ENCODE measurements at regions not wholly inside any gene's neighbourhood (a gene's known extent, or its start where the extent isn't known, plus 50 kb on each side); places are given as distances from the start of the nearest gene placed in this dataset.

DNA sequence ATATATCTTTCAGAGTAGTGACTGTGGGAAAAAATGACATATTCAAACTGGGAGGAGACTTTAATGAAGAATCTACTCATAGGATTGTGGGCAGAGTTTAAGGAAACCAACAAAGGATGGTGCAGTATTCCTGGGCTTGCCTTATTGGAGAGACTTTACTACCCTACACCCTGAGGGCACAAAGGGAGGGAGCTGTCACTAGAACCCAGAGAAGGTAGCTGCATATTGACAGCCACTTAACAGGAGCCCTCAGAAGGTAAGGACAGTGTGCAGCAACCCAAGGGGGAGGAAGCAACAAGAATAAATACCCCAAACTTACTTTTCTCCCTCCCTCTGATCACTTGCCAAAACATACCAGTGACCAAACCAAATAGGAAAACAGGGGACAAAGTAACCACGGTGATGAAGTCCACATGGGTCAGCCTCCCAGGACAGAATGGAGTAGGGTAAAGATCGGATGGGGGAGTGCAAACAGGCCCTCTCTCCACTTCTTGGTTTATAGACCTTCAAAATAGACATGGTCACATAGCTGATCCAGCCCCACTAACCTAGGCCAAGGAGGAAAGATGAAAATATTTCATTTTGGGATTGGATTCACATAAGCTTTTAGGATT lies 121.8 kb upstream of the SESN3 start:
- no peak for DNase-seq (ENCODE audit: low read depth)

DNA sequence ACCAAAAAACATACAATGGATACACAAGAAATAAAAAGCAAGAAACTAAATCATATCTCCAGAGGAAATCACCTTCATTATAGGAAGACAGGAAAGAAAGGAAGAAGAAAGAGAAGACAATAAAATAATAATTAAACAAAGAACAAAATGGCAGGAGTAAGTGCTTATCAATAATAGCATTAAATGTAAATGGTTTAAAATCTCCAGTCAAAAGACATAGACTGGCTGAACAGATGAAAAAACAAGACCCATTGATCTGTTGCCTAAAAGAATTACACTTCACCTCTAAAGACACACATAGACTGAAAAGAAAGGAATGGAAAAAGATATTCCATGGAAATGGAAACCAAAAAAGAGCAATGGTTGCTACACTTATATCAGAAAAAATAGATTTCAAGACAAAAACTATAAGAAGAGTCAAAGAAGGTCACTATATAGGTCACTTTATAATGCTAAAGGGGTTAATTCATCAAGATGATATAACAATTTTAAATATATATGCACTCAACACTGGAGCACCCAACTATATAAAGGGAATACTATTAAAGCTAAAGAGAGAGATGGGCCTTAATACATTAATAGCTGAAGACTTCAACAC lies 118.4 kb upstream of the SESN3 start:
- DNase-seq (ENCODE audit: low read depth), result no peak

DNA sequence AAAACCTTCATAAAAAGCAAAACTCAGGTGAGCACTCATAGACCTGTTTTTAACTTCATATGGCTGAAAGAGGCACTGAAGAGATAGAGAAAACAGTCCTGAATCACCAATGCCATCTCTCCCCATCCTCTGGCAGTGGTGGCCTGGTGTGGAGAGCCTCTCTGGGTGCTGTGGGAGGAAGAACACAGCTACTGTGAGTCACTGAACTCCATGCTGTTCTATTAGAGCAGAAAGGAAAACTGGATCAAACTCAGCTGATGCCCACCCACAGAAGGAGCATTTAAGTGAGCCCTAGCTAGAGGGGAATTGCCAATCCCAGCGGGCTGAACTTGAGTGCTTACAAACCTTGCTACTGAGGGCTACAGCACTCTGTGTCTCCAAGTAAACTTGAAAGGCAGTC lies 115.3 kb upstream of the SESN3 start:
- no peak for DNase-seq (ENCODE audit: low read depth)

DNA sequence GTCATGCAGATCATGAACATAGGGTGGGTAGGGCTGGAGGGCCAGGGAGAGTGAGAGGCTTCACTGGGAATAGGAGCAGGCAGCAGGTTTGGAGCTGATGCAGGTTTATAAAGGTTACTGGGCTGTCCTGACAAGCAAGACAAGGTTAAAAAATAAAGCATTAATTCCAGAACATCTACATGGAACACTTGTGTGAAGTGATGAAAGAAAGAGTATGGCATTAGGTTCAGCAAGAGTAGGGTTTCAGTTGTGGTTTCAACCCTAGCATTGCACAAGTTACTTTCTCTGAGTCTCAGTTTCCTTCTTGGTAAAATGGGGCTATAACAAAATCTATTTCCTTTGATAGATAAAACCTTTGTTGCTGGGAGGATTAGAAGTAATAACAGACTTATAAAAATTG lies 114.6 kb upstream of the SESN3 start:
- no peak for DNase-seq (ENCODE audit: low read depth)

DNA sequence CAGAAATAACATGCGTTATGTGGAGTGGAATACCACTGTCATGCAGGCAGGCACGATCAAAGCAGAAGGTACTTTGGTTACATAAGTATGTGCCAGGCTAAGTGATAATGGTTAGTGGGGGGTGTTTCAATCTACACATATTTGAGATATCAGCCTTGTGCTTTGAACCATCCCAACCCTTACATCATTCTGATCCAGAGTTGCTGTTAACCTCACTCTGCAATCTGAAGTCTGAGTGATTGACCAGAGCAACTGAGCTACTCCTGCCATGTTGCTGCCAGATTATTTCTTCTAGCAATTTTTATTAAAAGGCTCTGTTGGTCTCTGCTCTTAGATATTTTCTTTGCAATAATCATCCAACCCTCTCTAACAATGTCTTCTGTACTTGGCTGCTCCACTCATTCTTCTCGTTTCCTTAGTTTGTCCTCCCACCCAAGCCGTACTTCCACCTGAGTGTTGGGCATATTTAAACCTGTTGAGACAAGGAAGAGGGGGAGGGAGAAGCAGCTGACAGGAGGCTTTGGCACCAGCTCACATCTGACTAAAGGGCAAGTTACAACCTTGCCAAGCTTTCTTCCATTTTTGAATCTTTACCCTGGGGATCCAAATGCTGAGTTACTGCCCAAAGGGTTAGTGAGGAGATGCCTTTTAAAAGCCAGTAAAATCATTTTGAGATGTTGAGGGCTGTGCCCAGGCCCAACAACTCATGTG lies 114.1 kb upstream of the SESN3 start:
- DNase-seq (ENCODE audit: low read depth), result no peak

DNA sequence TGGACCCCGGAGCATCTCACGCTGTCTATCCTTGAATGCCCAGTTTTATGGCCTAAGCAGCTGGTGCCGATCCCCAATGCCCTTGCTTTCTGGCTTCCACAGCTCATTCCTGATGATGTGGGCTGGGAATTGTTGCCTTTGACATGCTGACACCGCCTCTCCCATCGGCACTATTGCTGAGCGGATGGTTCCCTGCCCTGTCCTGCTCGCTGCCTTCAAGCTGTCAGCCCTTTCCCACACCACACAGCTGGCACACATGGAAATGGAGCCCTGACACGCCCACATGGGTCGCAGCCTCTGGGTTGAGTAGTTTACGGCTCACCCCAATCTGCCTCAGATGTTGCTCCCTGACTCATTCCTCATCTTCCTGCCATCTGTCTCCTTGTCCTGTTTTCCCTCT lies 110.2 kb upstream of the SESN3 start:
- DNase-seq (ENCODE audit: low read depth), result no peak

DNA sequence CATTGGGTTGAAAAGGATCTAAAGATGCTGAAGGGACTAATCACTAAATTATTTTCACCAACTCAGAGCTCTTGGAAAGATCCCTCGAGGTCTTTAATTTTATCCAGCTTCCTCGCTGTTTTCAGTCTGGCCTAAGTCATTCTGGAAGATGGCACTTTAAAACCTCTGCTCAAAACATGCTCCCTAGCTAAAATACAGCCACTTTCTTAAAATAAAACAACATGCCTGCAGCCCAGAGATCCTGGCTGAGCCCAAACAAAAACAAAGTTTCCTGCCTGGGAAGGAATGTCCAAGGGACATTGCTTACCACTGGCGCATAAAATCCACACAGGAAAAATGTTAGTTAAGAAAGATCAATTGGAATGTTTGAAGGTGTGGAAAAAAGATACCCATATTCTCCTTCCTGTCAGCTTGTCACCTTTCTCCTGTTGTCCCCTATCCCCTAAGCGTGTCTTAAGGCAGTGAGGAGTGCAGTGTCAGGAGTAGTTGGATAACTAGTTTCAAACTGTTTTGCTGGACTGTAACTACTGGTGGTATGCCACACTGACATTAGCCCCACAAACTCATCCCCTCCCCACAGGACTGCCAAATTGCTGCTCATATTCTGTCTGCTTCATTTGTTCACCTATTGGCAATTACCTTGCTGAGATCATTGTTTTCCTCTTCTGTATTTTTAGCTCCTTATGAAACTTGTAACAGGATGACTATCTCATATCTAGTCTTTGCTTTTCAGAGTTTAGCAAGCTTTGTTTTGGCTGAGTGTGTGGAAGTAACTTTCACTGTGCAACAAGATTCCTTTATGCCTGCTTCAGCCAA lies 108.3 kb upstream of the SESN3 start:
- DNase-seq (ENCODE audit: low read depth), result no peak

DNA sequence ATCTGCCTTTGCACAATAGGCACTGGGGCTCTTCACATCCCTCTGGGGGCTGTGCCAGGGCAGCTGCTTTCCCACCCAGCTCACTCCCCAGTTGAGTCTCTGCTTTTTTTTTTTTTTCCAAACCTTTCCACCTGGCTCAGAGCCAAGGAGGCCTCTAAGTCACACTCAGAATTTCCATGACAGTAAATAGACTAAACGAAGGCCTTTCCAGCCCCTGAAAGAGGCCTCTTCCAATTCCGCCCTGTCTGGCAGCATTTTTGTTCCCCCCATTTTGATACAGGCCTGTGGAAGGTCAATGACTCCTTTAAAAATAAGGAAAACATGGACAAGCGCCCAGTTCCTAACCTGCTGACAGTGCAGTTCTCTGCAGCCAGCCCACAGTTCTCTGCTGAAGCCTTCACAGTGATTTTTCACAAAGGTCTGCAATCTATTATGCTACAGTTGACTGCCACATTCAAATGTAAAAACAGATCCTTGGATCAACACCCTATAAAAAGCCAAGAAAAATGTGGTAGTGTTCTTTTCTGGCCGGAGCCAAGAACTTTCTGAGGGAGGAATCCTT lies 107.5 kb upstream of the SESN3 start:
- no peak for DNase-seq (ENCODE audit: low read depth)

DNA sequence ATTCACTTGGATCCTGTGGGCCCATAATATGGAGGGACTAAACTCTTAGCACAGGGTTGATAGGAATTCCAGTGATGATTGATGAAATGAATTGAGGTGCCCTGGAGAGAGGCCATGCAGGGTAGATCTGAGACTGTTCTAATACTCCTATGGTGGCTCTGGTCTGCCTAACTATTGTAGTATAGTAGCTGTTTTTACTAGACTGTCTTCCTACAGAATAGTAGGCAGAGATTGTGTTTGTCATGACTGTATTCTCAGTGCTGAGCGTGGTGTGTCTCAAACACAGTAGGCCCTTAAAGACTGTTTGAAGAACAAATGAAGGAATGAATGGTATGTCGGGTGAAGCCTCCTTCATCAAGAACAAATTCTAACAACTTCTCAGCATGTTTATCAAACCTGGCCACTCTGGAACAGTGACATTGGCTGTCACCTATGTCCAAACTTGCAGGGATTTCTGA lies 107.0 kb upstream of the SESN3 start:
- DNase-seq (ENCODE audit: low read depth), result no peak

DNA sequence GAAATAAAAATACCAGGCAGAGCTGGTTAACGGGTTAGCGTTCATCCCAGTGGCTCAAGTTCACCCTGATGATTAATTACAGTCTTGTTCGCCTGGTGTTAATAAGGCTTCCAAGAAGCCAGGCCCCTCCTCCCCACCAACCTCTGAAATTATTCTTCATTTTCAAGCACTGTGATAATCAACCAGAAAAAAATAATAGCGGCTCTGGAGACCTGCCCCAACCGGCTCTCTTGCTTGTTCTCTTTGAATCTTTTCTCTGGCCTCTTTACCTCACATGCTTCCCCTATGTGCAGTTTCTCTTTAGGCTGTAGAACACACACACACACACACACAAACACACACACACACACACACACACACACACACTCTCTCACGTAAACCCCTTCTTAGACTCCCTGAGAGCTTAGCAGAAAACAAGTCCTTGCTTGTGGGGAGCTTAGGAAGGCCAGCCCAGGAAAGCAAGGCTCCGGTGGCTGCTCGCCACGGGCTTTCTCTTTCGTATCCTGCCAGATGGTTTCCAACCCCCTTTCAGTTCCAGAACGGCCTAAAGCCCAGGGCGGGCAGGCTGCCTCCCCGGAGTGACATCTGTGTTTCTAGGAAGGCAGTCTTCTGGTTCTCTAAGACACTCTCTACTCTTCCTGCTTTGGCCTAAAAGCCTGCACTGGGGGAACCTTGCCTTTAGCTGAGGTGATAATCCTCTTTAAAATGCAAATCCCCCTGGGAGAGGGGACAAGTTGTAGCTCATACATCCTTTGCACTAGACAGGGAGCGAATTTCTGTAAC lies 106.4 kb upstream of the SESN3 start:
- DNase-seq (ENCODE audit: low read depth), result peak; percentile 34

DNA sequence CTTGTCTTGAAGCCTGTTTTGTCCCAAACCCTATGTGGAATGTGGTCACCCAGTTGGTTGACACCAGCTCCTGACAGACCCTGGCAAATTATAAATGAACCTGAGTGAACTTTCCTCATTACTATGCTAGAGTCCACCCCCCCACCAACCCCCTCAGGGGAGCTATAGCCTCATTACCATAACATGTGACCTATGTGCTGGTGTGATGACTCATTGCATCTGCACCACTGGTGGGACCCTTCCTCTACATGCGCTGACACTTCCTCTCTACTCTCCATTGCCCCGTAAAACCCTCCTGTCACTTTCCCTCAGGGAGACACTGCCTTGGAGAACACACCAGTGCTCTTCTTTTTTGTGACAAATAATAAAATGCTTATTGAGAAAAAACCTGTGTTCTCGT lies 105.0 kb upstream of the SESN3 start:
- no peak for DNase-seq (ENCODE audit: low read depth)

DNA sequence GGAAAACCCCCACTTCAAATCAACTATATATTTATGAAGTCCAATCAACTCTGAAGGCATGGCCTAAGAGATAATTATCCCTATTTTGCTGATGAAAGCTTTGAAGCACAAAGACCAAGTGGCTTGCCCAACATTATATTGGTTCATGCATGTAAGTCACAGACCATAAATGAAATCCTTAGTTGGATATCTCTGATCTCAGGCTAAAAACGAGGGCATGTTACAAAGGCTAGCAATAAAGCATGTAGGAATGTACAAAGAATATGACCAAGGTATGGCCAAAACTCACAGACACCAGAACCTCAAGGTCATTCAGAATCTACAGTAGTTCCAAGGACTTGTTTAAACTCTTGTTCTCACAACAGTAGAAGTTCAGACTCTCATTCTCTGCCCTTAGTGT lies 100.2 kb upstream of the SESN3 start:
- DNase-seq (ENCODE audit: low read depth), result no peak

DNA sequence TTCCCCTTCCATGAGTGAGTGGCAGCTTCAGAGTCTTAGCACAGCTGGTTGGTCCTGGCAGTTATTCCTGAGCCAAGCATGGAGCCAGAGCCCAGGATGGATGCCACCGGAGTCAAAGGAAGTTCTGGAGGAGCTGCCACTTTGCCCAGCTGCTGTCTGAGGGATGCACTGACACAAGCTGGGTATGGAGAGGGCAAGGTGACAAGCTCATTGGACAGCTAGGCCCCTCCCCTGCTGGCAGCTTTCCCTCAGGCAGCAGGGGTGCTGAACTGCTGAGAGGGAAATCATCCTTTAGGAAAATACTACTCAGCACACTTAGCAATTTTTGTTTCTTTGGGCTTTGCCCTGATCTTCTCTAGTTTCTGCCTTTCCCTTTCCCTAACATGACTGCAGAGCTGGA lies 99.3 kb upstream of the SESN3 start:
- DNase-seq (ENCODE audit: low read depth), result no peak

DNA sequence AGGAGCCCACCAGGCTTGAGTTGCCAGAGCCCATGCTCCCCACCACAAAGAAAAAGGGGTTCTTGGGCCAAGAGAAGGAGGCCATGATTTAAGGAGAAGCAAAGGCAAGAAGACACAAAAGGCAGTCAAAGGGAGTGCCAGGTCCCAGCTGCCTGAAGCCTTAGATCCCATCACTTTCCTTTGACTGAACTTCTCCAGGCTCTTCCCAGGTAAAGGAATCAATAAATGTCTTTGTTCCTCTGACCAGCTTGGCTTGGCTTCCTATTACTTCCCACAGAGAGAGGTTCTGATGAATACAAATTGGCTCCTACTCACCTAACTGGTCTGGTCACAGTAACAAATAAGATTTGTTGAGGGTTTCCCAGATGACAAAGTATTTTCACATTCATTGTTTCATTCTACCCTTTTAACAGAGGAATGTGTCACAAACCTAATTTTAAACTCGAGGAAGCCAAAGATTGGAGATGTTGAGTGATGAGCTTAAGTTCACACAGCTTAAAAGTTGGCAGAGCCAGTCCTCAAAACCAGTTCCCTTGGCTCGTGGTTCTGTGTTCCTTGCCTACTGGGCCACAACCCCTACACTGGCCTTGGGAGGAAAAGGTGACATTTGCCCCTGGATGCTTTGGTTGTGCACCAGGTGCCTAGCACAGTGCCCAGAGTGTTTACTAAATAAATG lies 96.4 kb upstream of the SESN3 start:
- no peak for DNase-seq (ENCODE audit: low read depth)

DNA sequence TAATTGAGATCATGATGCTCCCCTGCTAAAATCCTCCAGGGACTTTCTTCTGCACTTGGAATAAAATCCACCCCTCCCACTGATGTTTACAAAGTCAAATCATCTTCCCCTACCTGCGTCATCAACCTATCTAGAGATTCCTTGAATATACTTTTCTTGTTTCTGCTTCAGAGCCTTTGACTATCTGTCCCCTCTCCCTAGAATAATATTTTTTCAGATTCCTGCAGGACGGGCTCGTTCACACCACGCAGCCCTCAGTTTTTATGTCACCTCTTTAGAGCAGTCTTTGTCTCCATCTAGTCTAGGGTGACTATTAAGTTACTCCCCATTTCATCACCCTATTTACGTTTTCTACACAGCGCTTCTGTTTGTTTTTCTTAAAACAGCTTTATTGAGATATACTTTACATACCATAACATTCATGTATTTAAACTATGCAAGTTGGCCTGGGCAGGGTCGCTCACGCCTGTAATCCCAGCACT lies 94.8 kb upstream of the SESN3 start:
- no peak for DNase-seq (ENCODE audit: low read depth)

DNA sequence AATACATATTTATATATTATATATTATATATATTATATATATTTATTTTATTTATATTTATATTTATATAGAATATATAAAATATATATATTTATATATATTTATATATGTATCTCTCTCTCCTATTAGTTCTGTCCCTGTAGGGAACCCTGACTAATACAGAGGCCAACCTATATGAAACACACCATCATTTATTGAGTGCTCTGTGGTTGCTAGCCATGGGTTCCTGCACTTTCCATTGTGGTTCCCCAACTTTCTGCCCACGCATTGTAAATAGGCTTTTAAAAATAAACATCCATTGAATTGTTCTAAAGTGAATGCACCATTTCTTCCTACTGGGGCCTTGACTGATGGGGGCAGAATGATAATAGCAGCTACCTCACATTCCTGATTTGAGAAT lies 93.8 kb upstream of the SESN3 start:
- DNase-seq (ENCODE audit: low read depth), result no peak

DNA sequence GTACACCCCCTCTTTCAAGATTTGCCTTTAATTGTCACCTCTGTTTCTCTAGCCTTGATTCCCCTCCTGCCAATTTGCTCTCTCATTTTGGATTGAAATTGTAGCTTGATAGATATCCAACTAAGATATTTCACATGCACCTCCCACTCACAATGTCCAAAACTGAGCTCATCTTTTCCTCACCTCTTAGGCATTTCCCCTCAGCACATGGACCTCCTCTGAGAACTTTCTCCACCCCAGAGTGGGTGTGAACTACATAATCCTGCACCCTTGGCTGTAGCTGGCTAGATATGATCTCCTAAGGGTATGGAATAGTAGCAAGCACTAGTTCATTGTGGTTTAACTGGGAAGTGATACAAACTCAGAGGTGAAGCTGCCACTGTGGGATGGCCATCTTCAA lies 91.5 kb upstream of the SESN3 start:
- DNase-seq (ENCODE audit: low read depth), result no peak

DNA sequence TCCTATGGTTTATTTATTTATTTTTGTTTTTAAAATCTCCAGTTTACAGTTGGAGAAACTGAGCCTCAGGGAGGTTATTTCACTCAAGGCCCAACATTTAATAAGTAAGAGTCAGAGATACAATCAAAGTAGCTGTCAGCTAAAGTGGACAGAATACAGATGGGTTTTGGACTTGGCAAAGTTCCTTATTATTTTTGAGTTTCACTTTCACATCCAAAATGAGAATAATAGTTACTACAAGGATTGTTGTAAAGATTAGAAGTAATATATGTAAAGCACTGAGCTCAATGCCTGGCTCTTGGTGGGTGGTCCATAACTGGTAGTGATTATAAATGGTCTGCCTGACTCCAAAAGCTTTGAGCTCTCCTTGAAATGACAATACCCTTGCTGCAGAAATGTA lies 87.5 kb upstream of the SESN3 start:
- DNase-seq (ENCODE audit: low read depth), result no peak

DNA sequence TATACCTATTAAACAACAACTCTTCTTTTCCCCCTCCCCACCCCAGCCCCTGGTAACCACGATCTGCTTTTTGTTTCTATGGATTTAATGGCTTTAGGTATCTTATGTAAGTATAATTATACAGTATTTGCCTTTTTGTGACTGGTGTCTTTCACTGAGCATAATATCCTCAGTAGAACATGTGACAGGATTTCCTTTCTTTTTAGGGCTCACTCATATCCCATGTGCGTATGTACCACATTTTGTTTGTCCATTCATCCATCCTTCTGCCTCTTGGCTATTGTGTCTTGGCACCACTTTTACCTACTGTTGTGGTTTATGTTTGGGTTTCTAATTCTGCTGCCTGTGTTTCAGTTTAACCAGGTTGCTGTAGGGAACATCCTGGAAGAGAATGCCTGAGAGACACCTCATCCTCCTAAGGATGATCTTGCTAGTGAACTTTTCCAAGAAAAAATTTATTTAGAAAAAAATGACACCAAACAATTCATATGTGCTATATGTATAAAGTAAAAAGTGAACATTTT lies 77.6 kb upstream of the SESN3 start:
- no peak for DNase-seq (ENCODE audit: low read depth)

DNA sequence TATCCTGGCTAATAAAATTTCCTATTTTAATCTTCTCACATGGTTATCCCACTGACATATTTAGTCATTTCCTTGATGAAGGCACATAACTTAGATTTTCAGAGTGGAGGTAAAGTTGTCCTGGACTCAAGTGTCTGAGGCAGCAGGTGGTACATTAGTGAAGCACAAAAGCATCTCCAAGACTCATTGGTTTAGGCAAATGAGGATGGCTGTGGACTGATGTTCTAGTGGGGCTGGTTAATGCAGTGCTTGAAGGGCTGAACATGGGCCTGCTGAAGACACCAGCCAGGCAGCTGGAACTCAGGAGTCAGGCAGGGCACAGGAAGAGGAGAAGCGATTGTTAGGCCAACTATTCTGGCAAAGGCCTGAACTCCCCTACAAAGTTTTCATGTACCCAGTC lies 76.3 kb upstream of the SESN3 start:
- DNase-seq (ENCODE audit: low read depth), result no peak

DNA sequence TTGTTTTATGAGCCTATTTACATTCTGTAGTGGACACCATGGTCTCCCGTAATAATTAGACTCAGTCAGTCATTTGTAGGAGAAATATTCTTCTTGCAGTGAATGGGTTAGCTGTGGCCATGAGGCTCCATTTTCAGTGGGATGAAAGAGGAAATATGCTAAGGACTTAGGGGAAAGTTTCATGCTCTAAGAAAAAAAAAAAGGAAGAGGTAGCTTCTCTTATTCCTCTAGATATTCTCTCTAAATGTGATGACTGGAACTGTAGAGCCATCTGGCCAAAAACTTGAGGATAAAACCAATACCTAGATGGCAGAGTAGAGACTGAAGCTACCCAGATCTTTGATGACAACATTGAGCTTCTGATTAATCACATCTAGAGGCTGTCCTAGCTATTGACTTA lies 75.8 kb upstream of the SESN3 start:
- no peak for DNase-seq (ENCODE audit: low read depth)

Measured in GM04504 (cell line).